DND-41 (cell line): ENCODE measurements at regions not wholly inside any gene's neighbourhood (a gene's known extent, or its start where the extent isn't known, plus 50 kb on each side); places are given as distances from the start of the nearest gene placed in this dataset.
"Not testable (repeated sequence)": the region's sequence is repeated elsewhere in the genome, so short reads cannot be mapped to it uniquely, and the experiment has no call there.

Experiments used
- ATAC-seq: fragments of 200-7000 bp; cut with Tn5 transposase; 3 replicates; pipeline ENCODE4 v1.9.1; 2021; ENCODE audit warnings: low read depth; ENCODE audit not compliant: insufficient read depth
- DNase-seq: peaks from one replicate; pipeline ENCODE4 v3.0.0-alpha.2; 2020
- H2AFZ ChIP-seq: 2 replicates; pipeline ENCODE4 v1.6.0; 2012; ENCODE audit warnings: low read depth, low read length
- H3K27ac ChIP-seq: 2 replicates; pipeline ENCODE4 v1.5.1; 2012; ENCODE audit warnings: low read length, inconsistent platforms
- H3K27me3 ChIP-seq: fragments of 200-600 bp; sonication (generic); 2 replicates; pipeline ENCODE4 v1.6.0; 2012; ENCODE audit warnings: low read length, mild to moderate bottlenecking, inconsistent platforms; ENCODE audit not compliant: insufficient read depth, poor library complexity
- H3K36me3 ChIP-seq: 2 replicates; pipeline ENCODE4 v1.5.1; 2012; ENCODE audit warnings: low read length, inconsistent platforms; ENCODE audit not compliant: insufficient read depth
- H3K4me1 ChIP-seq: 2 replicates; pipeline ENCODE4 v1.5.1; 2012; ENCODE audit warnings: mild to moderate bottlenecking, low read length; ENCODE audit not compliant: insufficient read depth
- H3K4me2 ChIP-seq: 2 replicates; pipeline ENCODE4 v1.6.0; 2012; ENCODE audit warnings: mild to moderate bottlenecking, moderate library complexity, low read length, inconsistent platforms; ENCODE audit not compliant: insufficient read depth
- H3K4me3 ChIP-seq, 2 experiments: fragments of 200-600 bp in 1 of 2; shearing (Covaris generic) in 1 of 2; 2 replicates each; pipeline ENCODE4 v1.5.1; 2012 to 2016; ENCODE audit warnings: inconsistent platforms in 2 of 2, low read length in 2 of 2, mild to moderate bottlenecking in 2 of 2, low read depth in 1 of 2, moderate library complexity in 1 of 2
- H3K79me2 ChIP-seq: 2 replicates; pipeline ENCODE4 v1.6.0; 2012; ENCODE audit warnings: low read length, inconsistent platforms; ENCODE audit not compliant: insufficient read depth
- H3K9ac ChIP-seq: 2 replicates; pipeline ENCODE4 v1.6.0; 2012; ENCODE audit warnings: low read depth, mild to moderate bottlenecking, inconsistent platforms, low read length, moderate library complexity
- H3K9me3 ChIP-seq: 2 replicates; pipeline ENCODE4 v1.5.1; 2012; ENCODE audit warnings: low read length, moderate library complexity, mild to moderate bottlenecking, inconsistent platforms; ENCODE audit not compliant: insufficient read depth, severe bottlenecking
- H4K20me1 ChIP-seq: 2 replicates; pipeline ENCODE4 v1.6.0; 2012; ENCODE audit warnings: low read length; ENCODE audit not compliant: insufficient read depth
- EZH2 ChIP-seq: IDR thresholded peaks from 3 replicates; pipeline ENCODE4 v1.6.1; 2012; ENCODE audit warnings: borderline replicate concordance, low read depth, mild to moderate bottlenecking, moderate library complexity, low read length, inconsistent platforms; ENCODE audit not compliant: severe bottlenecking
- TF ChIP-seq, protein P1 (sequence below): IDR thresholded peaks from 2 replicates; pipeline ENCODE4 v1.5.1; 2012; ENCODE audit warnings: borderline replicate concordance, low read length, moderate library complexity, mild to moderate bottlenecking; ENCODE audit not compliant: poor library complexity, severe bottlenecking; ENCODE audit errors: extremely low read depth

DNA sequence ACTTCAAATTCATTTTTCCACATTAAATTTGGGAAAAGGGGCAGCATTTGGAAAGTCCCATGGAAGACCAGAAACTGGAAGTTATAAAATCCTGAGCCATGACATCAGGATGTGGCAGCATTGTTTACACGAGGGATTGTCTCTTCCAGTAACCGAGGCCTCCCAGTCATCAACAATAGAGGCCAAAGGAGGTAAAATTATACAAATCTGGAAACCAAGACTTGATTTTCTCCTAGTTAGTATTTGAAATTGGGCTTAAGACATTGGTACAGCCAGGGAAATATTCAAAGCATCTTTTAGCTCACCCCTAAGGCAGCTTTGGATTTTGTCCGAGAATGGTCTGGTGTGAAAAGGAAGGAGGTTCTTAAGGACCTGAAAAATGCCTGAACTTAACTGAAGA is 251.6 kb upstream of the FOXF1 start:
- Histone ChIP-seq H3K4me2 (no peak overlapping the region), H3K36me3 (no peaks in the 10 kb centered on the region), H3K27me3 (no peaks in the 10 kb centered on the region), H3K9ac (no peak overlapping the region), H2AFZ (no peak overlapping the region), H3K4me1 (no peaks in the 10 kb centered on the region), H3K27ac (no peak overlapping the region), H3K9me3 (no peaks in the 10 kb centered on the region), H3K4me3 (no peak overlapping the region), H4K20me1 (no peaks in the 10 kb centered on the region), H3K79me2 (no peaks in the 10 kb centered on the region)
- DNase-seq (no peak), ATAC-seq (no peak)
- TF ChIP-seq, protein P1, sequence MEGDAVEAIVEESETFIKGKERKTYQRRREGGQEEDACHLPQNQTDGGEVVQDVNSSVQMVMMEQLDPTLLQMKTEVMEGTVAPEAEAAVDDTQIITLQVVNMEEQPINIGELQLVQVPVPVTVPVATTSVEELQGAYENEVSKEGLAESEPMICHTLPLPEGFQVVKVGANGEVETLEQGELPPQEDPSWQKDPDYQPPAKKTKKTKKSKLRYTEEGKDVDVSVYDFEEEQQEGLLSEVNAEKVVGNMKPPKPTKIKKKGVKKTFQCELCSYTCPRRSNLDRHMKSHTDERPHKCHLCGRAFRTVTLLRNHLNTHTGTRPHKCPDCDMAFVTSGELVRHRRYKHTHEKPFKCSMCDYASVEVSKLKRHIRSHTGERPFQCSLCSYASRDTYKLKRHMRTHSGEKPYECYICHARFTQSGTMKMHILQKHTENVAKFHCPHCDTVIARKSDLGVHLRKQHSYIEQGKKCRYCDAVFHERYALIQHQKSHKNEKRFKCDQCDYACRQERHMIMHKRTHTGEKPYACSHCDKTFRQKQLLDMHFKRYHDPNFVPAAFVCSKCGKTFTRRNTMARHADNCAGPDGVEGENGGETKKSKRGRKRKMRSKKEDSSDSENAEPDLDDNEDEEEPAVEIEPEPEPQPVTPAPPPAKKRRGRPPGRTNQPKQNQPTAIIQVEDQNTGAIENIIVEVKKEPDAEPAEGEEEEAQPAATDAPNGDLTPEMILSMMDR, result no peak
- no peak for TF ChIP-seq EZH2

- no peak overlapping the region for H3K9ac ChIP-seq
Measured at GRCh38 chr16:86259499-86259898, 250.8 kb upstream of the FOXF1 start.

DNA sequence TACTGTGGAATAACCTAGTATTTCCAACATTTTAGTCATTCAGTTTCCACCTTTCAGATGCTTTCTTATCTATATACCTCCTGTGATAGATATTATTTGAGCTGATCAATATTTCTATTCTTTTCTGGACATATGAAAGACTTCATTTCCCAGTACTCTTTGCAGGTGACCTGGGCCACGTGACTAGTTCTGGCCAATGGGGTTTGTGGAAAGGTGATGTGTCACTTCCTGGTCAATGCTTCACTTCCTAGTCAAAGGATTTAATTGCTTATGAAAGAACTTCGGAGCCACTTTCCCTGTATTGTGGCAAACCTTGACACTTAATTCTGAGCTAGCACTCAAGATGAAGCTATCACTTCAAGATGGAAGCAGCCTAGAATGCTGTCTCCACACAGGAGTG is 248.9 kb upstream of the FOXF1 start:
- Histone ChIP-seq H3K79me2 (no peaks in the 10 kb centered on the region), H3K36me3 (no peaks in the 10 kb centered on the region), H2AFZ (no peak overlapping the region), H3K4me2 (no peak overlapping the region), H3K27me3 (no peaks in the 10 kb centered on the region), H3K4me3 (no peak overlapping the region), H3K9ac (no peak overlapping the region), H3K4me1 (no peaks in the 10 kb centered on the region), H3K9me3 (no peaks in the 10 kb centered on the region), H3K27ac (no peak overlapping the region), H4K20me1 (no peaks in the 10 kb centered on the region)
- ATAC-seq (no peak), DNase-seq (peak; percentile 27)
- no peak for TF ChIP-seq EZH2
- TF ChIP-seq, protein P1, result no peak

More at GRCh38 chr16:86259499-86259898, 250.8 kb upstream of the FOXF1 start:
- no peak overlapping the region for H3K4me2 ChIP-seq
- H3K27me3 ChIP-seq, result no peaks in the 10 kb centered on the region
- no peaks in the 10 kb centered on the region for H3K9me3 ChIP-seq
- no peaks in the 10 kb centered on the region for H3K79me2 ChIP-seq
- no peaks in the 10 kb centered on the region for H3K36me3 ChIP-seq
- H3K27ac ChIP-seq, result no peak overlapping the region
- no peaks in the 10 kb centered on the region for H3K4me1 ChIP-seq
- no peak overlapping the region for H2AFZ ChIP-seq
- ATAC-seq (no peak), DNase-seq (no peak)
- TF ChIP-seq EZH2, result no peak
- TF ChIP-seq, protein P1, result no peak
- H4K20me1 ChIP-seq, result no peaks in the 10 kb centered on the region
- H3K4me3 ChIP-seq, result no peak overlapping the region

DNA sequence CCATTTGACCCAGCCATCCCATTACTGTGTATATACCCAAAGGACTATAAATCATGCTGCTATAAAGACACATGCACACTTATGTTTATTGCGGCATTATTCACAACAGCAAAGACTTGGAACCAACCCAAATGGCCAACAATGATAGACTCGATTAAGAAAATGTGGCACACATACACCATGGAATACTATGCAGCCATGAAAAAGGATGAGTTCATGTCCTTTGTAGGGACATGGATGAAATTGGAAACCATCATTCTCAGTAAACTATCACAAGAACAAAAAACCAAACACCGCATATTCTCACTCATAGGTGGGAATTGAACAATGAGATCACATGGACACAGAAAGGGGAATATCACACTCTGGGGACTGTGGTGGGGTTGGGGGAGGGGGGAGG is 242.7 kb upstream of the FOXF1 start:
- not testable (repeated sequence) for H3K79me2 ChIP-seq, H3K9me3 ChIP-seq, H2AFZ ChIP-seq, DNase-seq, H3K27ac ChIP-seq, H3K4me1 ChIP-seq, H3K9ac ChIP-seq, H3K4me3 ChIP-seq, H3K36me3 ChIP-seq, H3K27me3 ChIP-seq, H3K4me2 ChIP-seq, ATAC-seq, H4K20me1 ChIP-seq
